ENCODE measurements at regions not wholly inside any gene's neighbourhood (a gene's known extent, or its start where the extent isn't known, plus 50 kb on each side); places are given as distances from the start of the nearest gene placed in this dataset.

DNA sequence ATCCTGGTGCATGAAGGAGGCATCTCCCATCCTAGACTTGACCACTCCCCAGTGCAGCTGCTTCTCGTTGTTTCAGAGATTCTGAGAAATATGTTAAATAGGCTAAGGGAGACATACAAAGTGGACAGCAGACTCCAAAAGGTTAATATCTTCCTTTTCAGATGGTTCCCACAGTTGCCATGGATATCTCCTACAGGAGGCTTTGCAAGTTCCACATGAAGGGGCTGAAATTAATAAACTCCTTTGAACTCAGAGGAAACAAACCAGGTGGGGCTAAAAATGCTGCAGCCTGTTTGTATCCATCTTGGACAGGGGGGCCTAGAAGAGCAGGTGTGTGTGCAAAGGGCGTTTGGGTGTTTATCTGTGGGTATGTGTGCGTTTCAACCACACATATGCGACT is 257.4 kb upstream of the XYLT1 start:
- TF ChIP-seq, protein P1, sequence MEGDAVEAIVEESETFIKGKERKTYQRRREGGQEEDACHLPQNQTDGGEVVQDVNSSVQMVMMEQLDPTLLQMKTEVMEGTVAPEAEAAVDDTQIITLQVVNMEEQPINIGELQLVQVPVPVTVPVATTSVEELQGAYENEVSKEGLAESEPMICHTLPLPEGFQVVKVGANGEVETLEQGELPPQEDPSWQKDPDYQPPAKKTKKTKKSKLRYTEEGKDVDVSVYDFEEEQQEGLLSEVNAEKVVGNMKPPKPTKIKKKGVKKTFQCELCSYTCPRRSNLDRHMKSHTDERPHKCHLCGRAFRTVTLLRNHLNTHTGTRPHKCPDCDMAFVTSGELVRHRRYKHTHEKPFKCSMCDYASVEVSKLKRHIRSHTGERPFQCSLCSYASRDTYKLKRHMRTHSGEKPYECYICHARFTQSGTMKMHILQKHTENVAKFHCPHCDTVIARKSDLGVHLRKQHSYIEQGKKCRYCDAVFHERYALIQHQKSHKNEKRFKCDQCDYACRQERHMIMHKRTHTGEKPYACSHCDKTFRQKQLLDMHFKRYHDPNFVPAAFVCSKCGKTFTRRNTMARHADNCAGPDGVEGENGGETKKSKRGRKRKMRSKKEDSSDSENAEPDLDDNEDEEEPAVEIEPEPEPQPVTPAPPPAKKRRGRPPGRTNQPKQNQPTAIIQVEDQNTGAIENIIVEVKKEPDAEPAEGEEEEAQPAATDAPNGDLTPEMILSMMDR (IDR thresholded peaks at IDR 0.05) = no peak
- TF ChIP-seq HOXA7 (CRISPR knock-in tag; IDR thresholded peaks at IDR 0.05) (no peak), CBX2 (IDR thresholded peaks at IDR 0.05; ENCODE audit: borderline replicate concordance, low read depth) (no peak), POLR2A (IDR thresholded peaks at IDR 0.05; ENCODE audit: low read length) (no peak), NR3C1 (IDR thresholded peaks at IDR 0.05) (no peak), EHMT2 (IDR thresholded peaks at IDR 0.05; ENCODE audit: low read depth) (no peak), EP300 (IDR thresholded peaks at IDR 0.05) (no peak), JUN (IDR thresholded peaks at IDR 0.05) (no peak), ESRRA (IDR thresholded peaks at IDR 0.05; ENCODE audit: borderline replicate concordance, low read length) (no peak), ZFP36 (IDR thresholded peaks at IDR 0.05; ENCODE audit: borderline replicate concordance, partially characterized antibody) (no peak), RFX5 (IDR thresholded peaks at IDR 0.05) (no peak)
